ENCODE measurements at regions not wholly inside any gene's neighbourhood (a gene's known extent, or its start where the extent isn't known, plus 50 kb on each side); places are given as distances from the start of the nearest gene placed in this dataset.

GRCh38 chr6:37105148-37106050, 64.6 kb upstream of the PIM1 start:
- DNase-seq (ENCODE audit: low read depth in 2 of 2) = no peak

GRCh38 chr6:37106051-37106363, 63.9 kb upstream of the PIM1 start:
- no peak for DNase-seq (ENCODE audit: low read depth in 2 of 2)

GRCh38 chr6:37106554-37106953, 63.4 kb upstream of the PIM1 start:
- no peak for DNase-seq (ENCODE audit: low read depth in 2 of 2)

- no peak for DNase-seq (ENCODE audit: low read depth in 2 of 2)
These were observed 62.9 kb upstream of the PIM1 start for GRCh38 chr6:37106982-37107491.

GRCh38 chr6:37109714-37110499, 60.0 kb upstream of the PIM1 start:
- DNase-seq (ENCODE audit: low read depth in 2 of 2) = no peak

GRCh38 chr6:37110500-37111461, 59.2 kb upstream of the PIM1 start:
- no peak for DNase-seq (ENCODE audit: low read depth in 2 of 2)

- no peak for DNase-seq (ENCODE audit: low read depth in 2 of 2)
These were observed 56.0 kb upstream of the PIM1 start for GRCh38 chr6:37113976-37114375.

- no peak for DNase-seq (ENCODE audit: low read depth in 2 of 2)
These were observed 55.3 kb upstream of the PIM1 start for GRCh38 chr6:37114612-37115011.

- DNase-seq (ENCODE audit: low read depth in 2 of 2) = no peak
These were observed 54.6 kb upstream of the PIM1 start for GRCh38 chr6:37115236-37115895.

- DNase-seq (ENCODE audit: low read depth in 2 of 2) = no peak
These were observed 53.6 kb upstream of the PIM1 start for GRCh38 chr6:37116326-37116725.

- DNase-seq (ENCODE audit: low read depth in 2 of 2) = no peak
These were observed 50.5 kb upstream of the PIM1 start for GRCh38 chr6:37119387-37119886.

All from stimulated activated CD4-positive, alpha-beta T cell treated with anti-CD3 and anti-CD28 coated beads, Interleukin-1b, Interleukin-23, amount 100 ng/mL, for 4 hours (primary cell).